ENCODE measurements at regions not wholly inside any gene's neighbourhood (a gene's known extent, or its start where the extent isn't known, plus 50 kb on each side); places are given as distances from the start of the nearest gene placed in this dataset.

DNA sequence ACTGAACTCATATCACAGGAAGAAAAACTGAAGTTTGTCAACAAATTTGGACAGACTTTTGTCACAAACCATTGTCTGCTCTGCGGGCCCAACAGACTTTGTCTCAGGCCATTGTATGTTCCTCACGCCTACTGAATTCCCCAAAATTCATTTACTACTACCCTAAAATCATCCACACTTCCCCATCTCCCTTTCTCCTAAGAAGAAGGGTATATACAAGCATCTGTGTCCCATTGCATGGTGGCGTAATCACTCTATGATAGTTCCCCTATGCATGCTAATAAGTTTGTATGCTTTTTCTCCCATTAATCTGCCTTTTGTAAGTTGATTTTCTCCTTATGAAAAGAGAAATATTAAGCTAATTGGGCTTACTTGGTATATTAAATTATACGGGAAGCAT is 54.9 kb upstream of the ATF3 start:
- H3K36me3 ChIP-seq (replicated peaks; ENCODE audit: insufficient read depth, low read length): no peaks in the 10 kb centered on the region
- no peak for DNase-seq
- no peaks in the 10 kb centered on the region for H3K27me3 ChIP-seq (replicated peaks; ENCODE audit: insufficient read depth, low read length)
- no peaks in the 10 kb centered on the region for H3K9me3 ChIP-seq (replicated peaks; ENCODE audit: insufficient read depth, low read length)
- H3K4me3 ChIP-seq (ENCODE audit: low read length): no peak overlapping the region
- no peaks in the 10 kb centered on the region for H4K20me1 ChIP-seq (ENCODE audit: insufficient read depth, low read length)
- TF ChIP-seq, protein P1, sequence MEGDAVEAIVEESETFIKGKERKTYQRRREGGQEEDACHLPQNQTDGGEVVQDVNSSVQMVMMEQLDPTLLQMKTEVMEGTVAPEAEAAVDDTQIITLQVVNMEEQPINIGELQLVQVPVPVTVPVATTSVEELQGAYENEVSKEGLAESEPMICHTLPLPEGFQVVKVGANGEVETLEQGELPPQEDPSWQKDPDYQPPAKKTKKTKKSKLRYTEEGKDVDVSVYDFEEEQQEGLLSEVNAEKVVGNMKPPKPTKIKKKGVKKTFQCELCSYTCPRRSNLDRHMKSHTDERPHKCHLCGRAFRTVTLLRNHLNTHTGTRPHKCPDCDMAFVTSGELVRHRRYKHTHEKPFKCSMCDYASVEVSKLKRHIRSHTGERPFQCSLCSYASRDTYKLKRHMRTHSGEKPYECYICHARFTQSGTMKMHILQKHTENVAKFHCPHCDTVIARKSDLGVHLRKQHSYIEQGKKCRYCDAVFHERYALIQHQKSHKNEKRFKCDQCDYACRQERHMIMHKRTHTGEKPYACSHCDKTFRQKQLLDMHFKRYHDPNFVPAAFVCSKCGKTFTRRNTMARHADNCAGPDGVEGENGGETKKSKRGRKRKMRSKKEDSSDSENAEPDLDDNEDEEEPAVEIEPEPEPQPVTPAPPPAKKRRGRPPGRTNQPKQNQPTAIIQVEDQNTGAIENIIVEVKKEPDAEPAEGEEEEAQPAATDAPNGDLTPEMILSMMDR (IDR thresholded peaks at IDR 0.05; ENCODE audit: low read length): no peak
- no peak for TF ChIP-seq EZH2 (optimal IDR thresholded peaks at IDR 0.05; ENCODE audit: low read depth, low read length)
- no peak for TF ChIP-seq EZH2phosphoT487 (IDR thresholded peaks at IDR 0.05; ENCODE audit: low read length)
- no peaks in the 10 kb centered on the region for H3K79me2 ChIP-seq (ENCODE audit: low read length)
- H3K9ac ChIP-seq (ENCODE audit: low read length): no peak overlapping the region
- H2AFZ ChIP-seq (ENCODE audit: low read length): no peak overlapping the region
- H3K9me2 ChIP-seq (replicated peaks; ENCODE audit: insufficient read depth, low read length): no peaks in the 10 kb centered on the region
- H3K4me2 ChIP-seq (ENCODE audit: low read depth, low read length): no peak overlapping the region
- H3K27ac ChIP-seq (ENCODE audit: low read length): no peak overlapping the region
- peaks cover 4% of the 10 kb centered on the region; the same call in 1 of the 2 replicates for H3K4me1 ChIP-seq (ENCODE audit: low read length)
- peaks cover 8% of the 10 kb centered on the region; the same call in 1 of the 2 replicates for H3F3A ChIP-seq (ENCODE audit: insufficient read depth, low read length)

DNA sequence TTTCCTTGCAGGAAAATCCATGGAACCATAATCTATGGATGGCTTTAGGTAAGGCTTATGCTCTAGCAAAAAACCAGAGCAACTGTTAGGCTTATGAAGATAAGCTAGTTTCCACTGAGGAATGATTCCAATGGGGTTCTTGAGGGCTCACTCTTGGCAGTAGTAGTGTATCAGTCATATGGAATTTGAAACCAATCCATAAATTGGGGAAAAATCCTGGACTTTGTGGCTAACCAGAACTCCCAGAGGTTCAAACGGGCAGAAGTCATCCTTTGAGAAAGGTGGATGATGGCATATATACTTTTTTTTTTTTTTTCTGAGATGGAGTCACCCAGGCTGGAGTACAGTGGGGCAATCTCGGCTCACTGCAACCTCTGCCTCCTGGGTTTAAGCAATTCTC is 54.2 kb upstream of the ATF3 start:
- H3K27me3 ChIP-seq (replicated peaks; ENCODE audit: insufficient read depth, low read length): no peaks in the 10 kb centered on the region
- H4K20me1 ChIP-seq (ENCODE audit: insufficient read depth, low read length): no peaks in the 10 kb centered on the region
- no peak overlapping the region for H3K27ac ChIP-seq (ENCODE audit: low read length)
- no peak overlapping the region for H3K4me3 ChIP-seq (ENCODE audit: low read length)
- H3K9me2 ChIP-seq (replicated peaks; ENCODE audit: insufficient read depth, low read length): no peaks in the 10 kb centered on the region
- no peak overlapping the region for H2AFZ ChIP-seq (ENCODE audit: low read length)
- H3K4me1 ChIP-seq (ENCODE audit: low read length): peaks cover 8% of the 10 kb centered on the region
- no peaks in the 10 kb centered on the region for H3K9me3 ChIP-seq (replicated peaks; ENCODE audit: insufficient read depth, low read length)
- H3K9ac ChIP-seq (ENCODE audit: low read length): no peak overlapping the region
- no peak for DNase-seq
- H3F3A ChIP-seq (ENCODE audit: insufficient read depth, low read length): peaks cover 8% of the 10 kb centered on the region; the same call in 1 of the 2 replicates
- no peak overlapping the region for H3K4me2 ChIP-seq (ENCODE audit: low read depth, low read length)
- no peak for TF ChIP-seq EZH2 (optimal IDR thresholded peaks at IDR 0.05; ENCODE audit: low read depth, low read length)
- TF ChIP-seq, protein P1 (IDR thresholded peaks at IDR 0.05; ENCODE audit: low read length): no peak
- TF ChIP-seq EZH2phosphoT487 (IDR thresholded peaks at IDR 0.05; ENCODE audit: low read length): no peak
- no peaks in the 10 kb centered on the region for H3K79me2 ChIP-seq (ENCODE audit: low read length)
- no peaks in the 10 kb centered on the region for H3K36me3 ChIP-seq (replicated peaks; ENCODE audit: insufficient read depth, low read length)

DNA sequence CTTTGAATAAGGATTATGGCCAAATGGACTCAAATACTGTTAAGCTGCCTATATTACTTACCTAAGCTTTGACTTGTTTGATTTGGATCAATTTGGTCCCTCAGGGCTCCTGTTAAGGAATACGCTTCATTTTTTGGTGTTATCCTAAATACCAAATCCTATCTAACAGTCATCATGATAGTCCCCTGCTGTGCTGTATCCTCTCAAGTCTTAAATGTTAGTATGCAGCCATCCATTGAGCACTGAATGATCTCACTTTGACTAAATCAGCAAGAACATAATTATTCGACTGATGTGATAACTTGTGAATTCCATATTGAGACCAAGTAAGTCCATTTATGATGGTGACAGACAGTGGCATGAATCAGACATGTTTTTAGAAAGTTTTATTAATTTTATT is 53.1 kb upstream of the ATF3 start:
- no peak for DNase-seq
- no peak overlapping the region for H3K4me2 ChIP-seq (ENCODE audit: low read depth, low read length)
- no peaks in the 10 kb centered on the region for H3K27me3 ChIP-seq (replicated peaks; ENCODE audit: insufficient read depth, low read length)
- H3K9me3 ChIP-seq (replicated peaks; ENCODE audit: insufficient read depth, low read length): no peaks in the 10 kb centered on the region
- peaks cover 9% of the 10 kb centered on the region for H3K4me1 ChIP-seq (ENCODE audit: low read length)
- no peaks in the 10 kb centered on the region for H3K79me2 ChIP-seq (ENCODE audit: low read length)
- no peak overlapping the region for H2AFZ ChIP-seq (ENCODE audit: low read length)
- TF ChIP-seq, protein P1 (IDR thresholded peaks at IDR 0.05; ENCODE audit: low read length): no peak
- TF ChIP-seq EZH2phosphoT487 (IDR thresholded peaks at IDR 0.05; ENCODE audit: low read length) (no peak), EZH2 (optimal IDR thresholded peaks at IDR 0.05; ENCODE audit: low read depth, low read length) (no peak)
- H4K20me1 ChIP-seq (ENCODE audit: insufficient read depth, low read length): no peaks in the 10 kb centered on the region
- no peaks in the 10 kb centered on the region for H3K9me2 ChIP-seq (replicated peaks; ENCODE audit: insufficient read depth, low read length)
- H3K9ac ChIP-seq (ENCODE audit: low read length): no peak overlapping the region
- no peak overlapping the region for H3K4me3 ChIP-seq (ENCODE audit: low read length)
- peaks cover 8% of the 10 kb centered on the region; the same call in 1 of the 2 replicates for H3F3A ChIP-seq (ENCODE audit: insufficient read depth, low read length)
- no peaks in the 10 kb centered on the region for H3K36me3 ChIP-seq (replicated peaks; ENCODE audit: insufficient read depth, low read length)
- no peak overlapping the region for H3K27ac ChIP-seq (ENCODE audit: low read length)
